ENCODE measurements at regions not wholly inside any gene's neighbourhood (a gene's known extent, or its start where the extent isn't known, plus 50 kb on each side); places are given as distances from the start of the nearest gene placed in this dataset.

GRCh38 chr14:84074626-84075025 is 1455.3 kb upstream of the FLRT2 start:
- Histone ChIP-seq H3K4me2 (no peak overlapping the region), H3K79me2 (replicated peaks; ENCODE audit: insufficient read depth) (no peaks in the 10 kb centered on the region), H3K27ac (ENCODE audit: low read depth) (no peak overlapping the region), H3K27me3 (ENCODE audit: insufficient read depth) (no peaks in the 10 kb centered on the region), H3K4me3 (no peak overlapping the region), H4K20me1 (replicated peaks; ENCODE audit: insufficient read depth) (no peaks in the 10 kb centered on the region), H3K36me3 (ENCODE audit: insufficient read depth) (no peaks in the 10 kb centered on the region), H2AFZ (no peak overlapping the region), H3K9me2 (ENCODE audit: insufficient read depth) (no peaks in the 10 kb centered on the region), H3F3A (replicated peaks; ENCODE audit: low read depth) (no peaks in the 10 kb centered on the region), H3K4me1 (ENCODE audit: insufficient read depth) (no peaks in the 10 kb centered on the region)
- no peaks in the 10 kb centered on the region for H3K4me1 Mint-ChIP-seq
- ATAC-seq (no peak), DNase-seq (ENCODE audit: low spot score) (no peak)
- no peaks in the 10 kb centered on the region for H3K27me3 Mint-ChIP-seq (ENCODE audit: insufficient read depth, low read depth, poor library complexity)
- TF ChIP-seq ZNF331 (CRISPR knock-in tag; IDR thresholded peaks at IDR 0.05; ENCODE audit: low read depth) (no peak), POLR2AphosphoS5 (IDR thresholded peaks at IDR 0.05; ENCODE audit: low read depth) (no peak), EZH2 (IDR thresholded peaks at IDR 0.05; ENCODE audit: low read depth, unreplicated experiment) (no peak), CTCF (conservative IDR thresholded peaks at IDR 0.05; ENCODE audit: low read depth in 2 of 2) (no peak), ETS1 (IDR thresholded peaks at IDR 0.05) (no peak), ZNF114 (CRISPR knock-in tag; IDR thresholded peaks at IDR 0.05) (no peak), JUNB (IDR thresholded peaks at IDR 0.05; ENCODE audit: unreplicated experiment) (no peak), REST (IDR thresholded peaks at IDR 0.05; ENCODE audit: unreplicated experiment) (no peak), EZH2phosphoT487 (IDR thresholded peaks at IDR 0.05; ENCODE audit: unreplicated experiment) (no peak), NANOG (IDR thresholded peaks at IDR 0.05; ENCODE audit: borderline replicate concordance) (no peak), ZNF462 (CRISPR knock-in tag; IDR thresholded peaks at IDR 0.05) (no peak), STAT1 (IDR thresholded peaks at IDR 0.05; ENCODE audit: unreplicated experiment) (no peak), CREB1 (CRISPR knock-in tag; IDR thresholded peaks at IDR 0.05; ENCODE audit: low read depth) (no peak)
- no peak overlapping the region for H3K27ac Mint-ChIP-seq
- no peak overlapping the region for H3K4me3 Mint-ChIP-seq
- H3K9me3 Mint-ChIP-seq, result no peaks in the 10 kb centered on the region
- H3K36me3 Mint-ChIP-seq (ENCODE audit: low read depth), result no peaks in the 10 kb centered on the region

Measured in GM23338 (cell line).